ENCODE measurements at regions not wholly inside any gene's neighbourhood (a gene's known extent, or its start where the extent isn't known, plus 50 kb on each side); places are given as distances from the start of the nearest gene placed in this dataset.

- no peak overlapping the region for H3K27ac ChIP-seq
- H3K4me1 ChIP-seq, result no peaks in the 10 kb centered on the region
- DNase-seq (peak; percentile 10), ATAC-seq (no peak)
- no peaks in the 10 kb centered on the region for H3K27me3 ChIP-seq (ENCODE audit: low read depth)
- H3K9me3 ChIP-seq, result no peaks in the 10 kb centered on the region
- no peaks in the 10 kb centered on the region for H3K36me3 ChIP-seq
- intact Hi-C loops (cut with DNase I), result no loop called here
- H3K4me3 ChIP-seq, result no peak overlapping the region
- no peak for TF ChIP-seq CTCF (IDR thresholded peaks at IDR 0.05)
These were observed 129.1 kb downstream of the URI1 start for GRCh38 chr19:30070968-30071632.

- H3K4me1 ChIP-seq, result no peaks in the 10 kb centered on the region
- H3K27me3 ChIP-seq (ENCODE audit: low read depth), result no peaks in the 10 kb centered on the region
- no peak for TF ChIP-seq CTCF (IDR thresholded peaks at IDR 0.05)
- no peaks in the 10 kb centered on the region for H3K9me3 ChIP-seq
- no peak overlapping the region for H3K4me3 ChIP-seq
- ATAC-seq, result no peak
- H3K36me3 ChIP-seq, result no peaks in the 10 kb centered on the region
- intact Hi-C loops (cut with DNase I), result no loop called here
- no peak overlapping the region for H3K27ac ChIP-seq
- peak; percentile 20 for DNase-seq
These were observed 129.8 kb downstream of the URI1 start for GRCh38 chr19:30071871-30072270.

GRCh38 chr19:30073152-30074000 lies 131.3 kb downstream of the URI1 start:
- Histone ChIP-seq H3K36me3 (no peaks in the 10 kb centered on the region), H3K4me1 (no peaks in the 10 kb centered on the region), H3K27ac (no peak overlapping the region), H3K9me3 (no peaks in the 10 kb centered on the region), H3K27me3 (ENCODE audit: low read depth) (no peaks in the 10 kb centered on the region), H3K4me3 (no peak overlapping the region)
- ATAC-seq (no peak), DNase-seq (peak; percentile 13)
- TF ChIP-seq CTCF (IDR thresholded peaks at IDR 0.05), result no peak
- intact Hi-C loops (cut with DNase I), result no loop called here

- Histone ChIP-seq H3K27ac (no peak overlapping the region), H3K27me3 (ENCODE audit: low read depth) (no peaks in the 10 kb centered on the region), H3K4me1 (no peaks in the 10 kb centered on the region), H3K4me3 (no peak overlapping the region), H3K9me3 (no peaks in the 10 kb centered on the region), H3K36me3 (no peaks in the 10 kb centered on the region)
- TF ChIP-seq CTCF (IDR thresholded peaks at IDR 0.05), result no peak
- ATAC-seq (no peak), DNase-seq (no peak)
- intact Hi-C loops (cut with DNase I), result no loop called here
These were observed 132.1 kb downstream of the URI1 start for GRCh38 chr19:30074096-30074495.

GRCh38 chr19:30074741-30075715 lies 133.0 kb downstream of the URI1 start:
- TF ChIP-seq CTCF (IDR thresholded peaks at IDR 0.05), result no peak
- Histone ChIP-seq H3K4me1 (no peaks in the 10 kb centered on the region), H3K27ac (no peak overlapping the region), H3K9me3 (no peaks in the 10 kb centered on the region), H3K27me3 (ENCODE audit: low read depth) (no peaks in the 10 kb centered on the region), H3K36me3 (no peaks in the 10 kb centered on the region), H3K4me3 (no peak overlapping the region)
- DNase-seq (no peak), ATAC-seq (no peak)
- intact Hi-C loops (cut with DNase I), result no loop called here

All from lower lobe of right lung (tissue), 2 donors.